ENCODE measurements at regions not wholly inside any gene's neighbourhood (a gene's known extent, or its start where the extent isn't known, plus 50 kb on each side); places are given as distances from the start of the nearest gene placed in this dataset.

- peaks cover 3% of the 10 kb centered on the region for H3K27me3 Mint-ChIP-seq
- H3K36me3 Mint-ChIP-seq = no peaks in the 10 kb centered on the region
- DNase-seq = no peak
- H3K9me3 Mint-ChIP-seq = no peaks in the 10 kb centered on the region
- no peaks in the 10 kb centered on the region for H3K4me1 Mint-ChIP-seq
- no peak overlapping the region for H3K27ac Mint-ChIP-seq
- H3K4me3 Mint-ChIP-seq = no peak overlapping the region
Measured at GRCh38 chr1:115215703-115216521, 122.1 kb downstream of the NGF start.

GRCh38 chr1:115215110-115215509 lies 122.9 kb downstream of the NGF start:
- DNase-seq = no peak
- no peaks in the 10 kb centered on the region for H3K4me1 Mint-ChIP-seq
- no peak overlapping the region for H3K4me3 Mint-ChIP-seq
- no peak overlapping the region for H3K27ac Mint-ChIP-seq
- no peaks in the 10 kb centered on the region for H3K36me3 Mint-ChIP-seq
- peaks cover 3% of the 10 kb centered on the region for H3K27me3 Mint-ChIP-seq
- no peaks in the 10 kb centered on the region for H3K9me3 Mint-ChIP-seq

- Mint-ChIP-seq H3K4me1 (no peaks in the 10 kb centered on the region), H3K36me3 (no peaks in the 10 kb centered on the region), H3K27me3 (peaks cover 3% of the 10 kb centered on the region), H3K9me3 (no peaks in the 10 kb centered on the region), H3K4me3 (no peak overlapping the region), H3K27ac (no peak overlapping the region)
- DNase-seq = no peak
Measured at GRCh38 chr1:115214098-115214497, 124.0 kb downstream of the NGF start.

GRCh38 chr1:115213130-115213529 lies 123.8 kb upstream of the TSPAN2 start:
- peaks cover 3% of the 10 kb centered on the region for H3K27me3 Mint-ChIP-seq
- no peaks in the 10 kb centered on the region for H3K9me3 Mint-ChIP-seq
- no peak overlapping the region for H3K4me3 Mint-ChIP-seq
- H3K4me1 Mint-ChIP-seq = no peaks in the 10 kb centered on the region
- no peaks in the 10 kb centered on the region for H3K36me3 Mint-ChIP-seq
- no peak for DNase-seq
- H3K27ac Mint-ChIP-seq = no peak overlapping the region

GRCh38 chr1:115211071-115211745 lies 121.9 kb upstream of the TSPAN2 start:
- Mint-ChIP-seq H3K4me3 (no peak overlapping the region), H3K4me1 (no peaks in the 10 kb centered on the region), H3K36me3 (no peaks in the 10 kb centered on the region), H3K27ac (no peak overlapping the region), H3K9me3 (no peaks in the 10 kb centered on the region), H3K27me3 (peaks cover 8% of the 10 kb centered on the region)
- no peak for DNase-seq

GRCh38 chr1:115210302-115210711 lies 121.0 kb upstream of the TSPAN2 start:
- no peak for DNase-seq
- Mint-ChIP-seq H3K27ac (no peak overlapping the region), H3K9me3 (no peaks in the 10 kb centered on the region), H3K36me3 (no peaks in the 10 kb centered on the region), H3K4me1 (no peaks in the 10 kb centered on the region), H3K4me3 (no peak overlapping the region), H3K27me3 (peaks cover 5% of the 10 kb centered on the region)

GRCh38 chr1:115204513-115204912 lies 115.2 kb upstream of the TSPAN2 start:
- H3K4me1 Mint-ChIP-seq = no peaks in the 10 kb centered on the region
- DNase-seq = no peak
- H3K27me3 Mint-ChIP-seq = peaks cover 22% of the 10 kb centered on the region
- H3K36me3 Mint-ChIP-seq = no peaks in the 10 kb centered on the region
- no peak overlapping the region for H3K4me3 Mint-ChIP-seq
- no peak overlapping the region for H3K27ac Mint-ChIP-seq
- peaks cover 7% of the 10 kb centered on the region for H3K9me3 Mint-ChIP-seq

GRCh38 chr1:115203287-115203686 lies 114.0 kb upstream of the TSPAN2 start:
- no peak overlapping the region for H3K27ac Mint-ChIP-seq
- no peak overlapping the region for H3K4me3 Mint-ChIP-seq
- no peak for DNase-seq
- peaks cover 27% of the 10 kb centered on the region for H3K27me3 Mint-ChIP-seq
- H3K4me1 Mint-ChIP-seq = no peaks in the 10 kb centered on the region
- H3K9me3 Mint-ChIP-seq = peaks cover 7% of the 10 kb centered on the region
- no peaks in the 10 kb centered on the region for H3K36me3 Mint-ChIP-seq

- no peak for DNase-seq
- H3K36me3 Mint-ChIP-seq = no peaks in the 10 kb centered on the region
- no peaks in the 10 kb centered on the region for H3K4me1 Mint-ChIP-seq
- H3K4me3 Mint-ChIP-seq = no peak overlapping the region
- peaks cover 29% of the 10 kb centered on the region for H3K27me3 Mint-ChIP-seq
- peaks cover 7% of the 10 kb centered on the region for H3K9me3 Mint-ChIP-seq
- H3K27ac Mint-ChIP-seq = no peak overlapping the region
Measured at GRCh38 chr1:115201598-115201997, 112.3 kb upstream of the TSPAN2 start.

- H3K9me3 Mint-ChIP-seq = peaks cover 7% of the 10 kb centered on the region
- H3K4me1 Mint-ChIP-seq = no peaks in the 10 kb centered on the region
- no peak for DNase-seq
- H3K27ac Mint-ChIP-seq = no peak overlapping the region
- peaks cover 33% of the 10 kb centered on the region for H3K27me3 Mint-ChIP-seq
- no peaks in the 10 kb centered on the region for H3K36me3 Mint-ChIP-seq
- no peak overlapping the region for H3K4me3 Mint-ChIP-seq
Measured at GRCh38 chr1:115199416-115200132, 110.3 kb upstream of the TSPAN2 start.

GRCh38 chr1:115198938-115199337 lies 109.6 kb upstream of the TSPAN2 start:
- no peaks in the 10 kb centered on the region for H3K4me1 Mint-ChIP-seq
- no peak overlapping the region for H3K4me3 Mint-ChIP-seq
- peaks cover 34% of the 10 kb centered on the region for H3K27me3 Mint-ChIP-seq
- H3K27ac Mint-ChIP-seq = no peak overlapping the region
- DNase-seq = no peak
- peaks cover 7% of the 10 kb centered on the region for H3K9me3 Mint-ChIP-seq
- no peaks in the 10 kb centered on the region for H3K36me3 Mint-ChIP-seq

- peaks cover 32% of the 10 kb centered on the region for H3K27me3 Mint-ChIP-seq
- H3K36me3 Mint-ChIP-seq = no peaks in the 10 kb centered on the region
- H3K4me3 Mint-ChIP-seq = no peak overlapping the region
- H3K4me1 Mint-ChIP-seq = no peaks in the 10 kb centered on the region
- H3K9me3 Mint-ChIP-seq = peaks cover 1% of the 10 kb centered on the region
- no peak for DNase-seq
- no peak overlapping the region for H3K27ac Mint-ChIP-seq
Measured at GRCh38 chr1:115196296-115196695, 107.0 kb upstream of the TSPAN2 start.

- no peak overlapping the region for H3K27ac Mint-ChIP-seq
- DNase-seq = no peak
- no peak overlapping the region for H3K4me3 Mint-ChIP-seq
- H3K9me3 Mint-ChIP-seq = no peaks in the 10 kb centered on the region
- peaks cover 29% of the 10 kb centered on the region for H3K27me3 Mint-ChIP-seq
- no peaks in the 10 kb centered on the region for H3K36me3 Mint-ChIP-seq
- H3K4me1 Mint-ChIP-seq = no peaks in the 10 kb centered on the region
Measured at GRCh38 chr1:115194506-115194905, 105.2 kb upstream of the TSPAN2 start.

GRCh38 chr1:115193046-115193828 lies 103.9 kb upstream of the TSPAN2 start:
- no peak for DNase-seq
- H3K27ac Mint-ChIP-seq = no peak overlapping the region
- peaks cover 24% of the 10 kb centered on the region for H3K27me3 Mint-ChIP-seq
- no peaks in the 10 kb centered on the region for H3K9me3 Mint-ChIP-seq
- H3K4me1 Mint-ChIP-seq = no peaks in the 10 kb centered on the region
- no peak overlapping the region for H3K4me3 Mint-ChIP-seq
- no peaks in the 10 kb centered on the region for H3K36me3 Mint-ChIP-seq

Data from activated naive CD8-positive, alpha-beta T cell treated with anti-CD3 and anti-CD28 coated beads for 36 hours (primary cell).